Stimulated activated naive CD8-positive, alpha-beta T cell treated with anti-CD3 and anti-CD28 coated beads, Interleukin-15, amount 100 ng/mL, for 72 hours (primary cell): ENCODE measurements at regions not wholly inside any gene's neighbourhood (a gene's known extent, or its start where the extent isn't known, plus 50 kb on each side); places are given as distances from the start of the nearest gene placed in this dataset.

Experiments used
- ATAC-seq: fragments of 150-1000 bp; cut with Tn5 transposase; 2 replicates; pipeline ENCODE4 v1.10.0; 2021; ENCODE audit warnings: mild to moderate bottlenecking, moderate library complexity
- DNase-seq, 2 donors: peaks; one replicate each; pipeline ENCODE4 v3.0.0; 2021 to 2022
- H3K27ac Mint-ChIP-seq, 2 donors: one replicate each; pipeline ENCODE4 v1.8.0; 2022; ENCODE audit warnings: mild to moderate bottlenecking in 2 of 2, mixed read lengths in 2 of 2, moderate library complexity in 2 of 2
- H3K27me3 Mint-ChIP-seq: one replicate; pipeline ENCODE4 v1.8.0; 2022; ENCODE audit warnings: mixed read lengths
- H3K4me1 Mint-ChIP-seq: one replicate; pipeline ENCODE4 v1.8.0; 2022; ENCODE audit warnings: mild to moderate bottlenecking, mixed read lengths
- H3K4me3 Mint-ChIP-seq, 2 donors: one replicate each; pipeline ENCODE4 v1.8.0; 2022; ENCODE audit warnings: mild to moderate bottlenecking in 2 of 2, mixed read lengths in 2 of 2, moderate library complexity in 1 of 2
- H3K9me3 Mint-ChIP-seq, 2 donors: one replicate each; pipeline ENCODE4 v1.8.0; 2022; ENCODE audit warnings: mixed read lengths in 2 of 2

DNA sequence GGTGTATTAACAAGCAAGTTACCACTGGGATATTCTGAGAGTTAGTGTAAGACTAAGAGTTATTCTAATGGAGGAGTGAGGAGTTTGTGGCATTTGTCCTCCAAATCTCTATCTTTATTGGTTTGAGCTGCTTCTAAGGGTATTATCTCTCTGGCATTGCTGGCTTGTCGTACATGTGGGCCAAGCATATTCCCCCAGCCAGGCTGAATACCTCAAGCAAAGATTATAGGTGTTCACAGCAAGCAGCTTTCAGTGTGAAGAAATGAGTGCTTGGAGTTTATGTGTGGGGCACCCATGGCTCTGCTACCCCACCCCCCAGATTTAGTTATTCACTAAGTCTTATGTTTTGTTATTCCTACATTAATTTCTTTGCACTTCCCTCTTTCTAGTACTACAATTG lies 193.6 kb upstream of the FANCL start:
- Mint-ChIP-seq H3K27me3 (peaks cover 22% of the 10 kb centered on the region), H3K4me3 (no peak overlapping the region), H3K27ac (no peak overlapping the region), H3K9me3 (no peaks in the 10 kb centered on the region), H3K4me1 (no peaks in the 10 kb centered on the region)
- no peak for DNase-seq
- ATAC-seq, result no peak

DNA sequence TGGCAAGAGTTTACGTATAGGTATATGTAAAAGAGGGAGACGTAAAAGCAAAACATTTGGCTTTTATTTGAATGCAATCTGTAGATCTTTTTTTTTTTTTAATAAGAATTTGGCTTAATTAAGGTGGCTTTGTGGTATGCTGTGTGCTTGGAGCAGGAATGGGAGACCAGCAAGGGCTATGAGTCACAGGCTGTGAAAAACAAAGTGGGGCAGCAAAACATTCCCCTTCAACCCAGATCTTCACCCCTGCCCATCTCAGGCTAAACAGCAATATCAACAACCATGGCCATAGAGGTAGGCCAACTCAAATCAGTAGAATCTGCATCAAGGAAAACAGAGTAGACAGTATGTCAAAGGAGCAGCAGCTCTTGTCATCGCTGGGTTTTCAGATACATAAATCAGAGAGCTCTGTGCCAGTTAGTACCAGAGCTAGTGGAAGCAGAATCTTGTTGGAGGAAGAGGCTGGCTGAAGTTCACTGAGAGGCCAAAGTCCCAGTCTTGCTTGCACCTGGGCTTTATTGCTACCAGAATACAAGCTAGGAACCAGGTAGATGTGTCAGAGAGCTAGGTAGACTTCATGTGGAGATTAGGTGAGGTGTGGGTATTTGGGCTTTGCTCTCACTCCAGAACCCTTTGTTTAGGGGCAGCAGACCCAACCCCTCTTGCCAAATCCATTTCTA lies 191.5 kb upstream of the FANCL start:
- ATAC-seq (no peak), DNase-seq (no peak)
- peaks cover 37% of the 10 kb centered on the region for H3K27me3 Mint-ChIP-seq
- no peak overlapping the region for H3K27ac Mint-ChIP-seq
- peaks cover 9% of the 10 kb centered on the region for H3K4me1 Mint-ChIP-seq
- H3K9me3 Mint-ChIP-seq, result no peaks in the 10 kb centered on the region
- H3K4me3 Mint-ChIP-seq, result no peak overlapping the region

DNA sequence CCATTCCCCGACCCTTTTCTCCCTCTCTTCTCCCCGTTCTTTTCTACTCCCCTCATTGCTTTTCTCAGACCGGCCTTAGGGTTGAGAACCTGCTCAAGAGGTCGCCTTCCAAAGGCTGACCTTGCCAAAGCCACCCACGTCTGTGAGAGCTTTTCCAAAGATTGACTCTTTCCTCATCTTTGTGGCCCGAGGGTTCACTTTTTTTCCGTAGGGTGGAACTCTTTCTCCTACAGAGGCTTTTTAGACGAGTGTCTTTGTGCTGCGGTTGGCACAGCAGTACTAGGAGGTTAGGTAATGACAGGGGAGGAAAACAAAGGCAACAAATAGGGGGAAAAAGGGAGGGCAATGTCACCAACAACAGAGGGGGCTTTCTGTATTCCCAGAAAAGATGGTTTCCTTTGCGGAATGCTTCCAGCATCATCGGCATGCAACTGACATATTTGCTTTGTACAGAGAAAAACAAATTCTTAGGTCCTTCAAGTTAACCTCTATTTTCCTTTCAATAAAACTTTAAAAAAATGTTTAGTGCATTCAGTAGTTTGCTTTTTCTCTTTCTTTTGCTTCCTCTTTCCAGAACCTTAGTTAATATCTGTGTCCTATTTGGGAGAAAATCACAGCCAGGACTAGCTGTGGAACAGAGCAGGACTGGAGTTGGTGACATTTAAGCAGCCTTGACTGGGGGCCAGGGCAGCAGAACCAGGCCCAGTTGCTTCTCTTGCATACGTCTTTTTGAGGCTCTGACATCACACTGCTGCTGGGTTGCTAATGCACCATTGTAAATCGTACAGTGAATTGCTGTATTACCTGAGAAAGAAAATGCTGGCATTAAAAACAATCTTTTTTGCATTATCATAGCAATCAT lies 188.1 kb upstream of the FANCL start:
- Mint-ChIP-seq H3K27ac (no peak overlapping the region), H3K9me3 (no peaks in the 10 kb centered on the region), H3K4me1 (peaks cover 12% of the 10 kb centered on the region), H3K4me3 (peak overlapping the region; percentile 61 to 82), H3K27me3 (peaks cover 46% of the 10 kb centered on the region)
- ATAC-seq (no peak), DNase-seq (no peak)

DNA sequence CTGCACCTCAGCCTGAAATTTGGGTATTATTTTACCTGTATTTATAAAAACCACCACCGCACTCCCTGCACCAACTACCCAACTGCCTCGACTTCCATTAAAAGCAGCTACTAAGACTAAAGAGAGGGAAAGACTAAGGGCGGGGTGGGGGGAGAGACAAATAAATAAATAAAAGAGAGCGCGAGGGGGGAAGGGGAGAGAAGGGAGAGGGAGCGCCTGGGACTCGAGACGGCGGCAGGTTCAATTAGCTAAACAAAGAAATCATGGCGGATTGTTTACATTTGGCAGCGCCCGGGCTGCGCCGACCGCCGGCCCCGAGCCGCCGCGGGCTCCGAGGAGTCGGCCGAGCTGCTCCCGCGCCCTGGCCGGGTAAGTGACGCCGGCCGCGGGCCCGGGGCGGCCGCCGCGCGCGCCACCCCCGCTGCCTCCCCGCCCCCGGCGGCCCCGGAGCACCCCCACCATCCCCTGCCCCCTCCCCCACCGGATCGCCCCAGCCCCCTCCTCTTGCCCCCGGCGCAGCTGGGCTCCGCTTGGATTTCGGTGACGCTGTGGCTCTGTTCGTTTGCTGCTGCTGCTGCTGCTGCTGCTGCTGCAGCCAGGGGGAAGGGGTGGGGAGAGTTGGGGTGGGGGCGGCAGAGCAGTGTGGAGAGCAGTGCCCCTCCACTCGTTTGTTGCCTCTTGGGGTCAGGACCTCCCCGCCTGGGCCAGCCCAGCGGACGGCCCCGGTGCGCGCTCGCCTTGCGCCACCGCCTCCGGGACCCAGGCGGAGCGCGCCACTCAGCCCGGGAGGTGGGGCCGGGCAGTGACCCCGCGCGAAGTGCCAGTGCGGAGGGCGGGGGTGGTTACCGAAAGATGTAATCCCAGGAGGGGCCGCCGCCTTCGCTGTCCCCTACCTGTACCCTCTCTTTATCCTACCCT lies 187.2 kb upstream of the FANCL start:
- peak; percentile 64 for ATAC-seq
- H3K27me3 Mint-ChIP-seq, result peaks cover 46% of the 10 kb centered on the region
- H3K9me3 Mint-ChIP-seq, result no peaks in the 10 kb centered on the region
- DNase-seq, result no peak
- H3K4me1 Mint-ChIP-seq, result peaks cover 12% of the 10 kb centered on the region
- H3K27ac Mint-ChIP-seq, result no peak overlapping the region
- H3K4me3 Mint-ChIP-seq, result peak overlapping the region; percentile 78 to 82

DNA sequence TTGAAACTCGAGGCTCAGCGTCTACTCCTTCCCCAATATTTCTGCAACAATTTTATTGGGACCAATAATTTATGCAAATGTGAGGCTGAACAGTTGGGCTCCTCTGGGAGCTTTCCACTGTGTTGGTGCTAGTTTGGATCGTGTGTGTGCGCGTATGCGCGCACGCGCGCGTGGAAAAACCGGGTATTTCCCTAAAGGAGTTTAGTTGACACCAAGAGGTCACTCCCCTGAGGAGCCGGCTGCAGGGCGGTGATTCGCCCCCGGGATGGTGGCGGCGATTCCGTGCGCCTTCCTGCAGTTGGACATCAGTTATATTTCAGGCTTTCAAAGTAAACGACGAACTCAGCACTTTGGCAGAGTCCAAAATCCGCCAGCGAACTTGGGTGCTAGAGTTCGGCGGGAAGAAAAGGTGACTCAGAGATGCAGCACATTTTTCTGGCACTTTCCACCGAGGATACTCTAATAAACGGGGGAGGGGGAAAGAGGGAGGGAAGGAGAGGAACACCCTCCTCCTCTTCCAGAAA lies 186.5 kb upstream of the FANCL start:
- no peak for ATAC-seq
- H3K27ac Mint-ChIP-seq, result no peak overlapping the region

DNA sequence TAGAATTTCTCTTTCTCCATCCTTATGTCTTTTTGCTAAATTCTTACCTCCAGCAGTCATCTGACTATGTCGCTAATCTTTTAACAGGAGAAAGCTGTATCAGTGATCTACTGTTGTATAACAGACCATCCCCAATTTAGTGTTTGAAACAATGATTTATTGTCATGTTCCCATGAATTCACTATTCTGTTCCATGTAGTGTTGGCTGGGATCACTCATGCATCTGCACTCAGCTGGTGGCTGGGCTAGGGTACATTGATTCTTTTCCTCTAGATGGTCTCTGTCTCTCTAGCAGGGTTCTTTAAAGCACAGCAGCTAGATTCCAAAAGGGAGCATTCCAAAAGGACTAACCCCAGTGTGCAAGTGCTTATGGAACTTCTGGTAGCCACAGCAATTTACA lies 184.2 kb upstream of the FANCL start:
- Mint-ChIP-seq H3K27ac (no peak overlapping the region), H3K4me1 (peaks cover 12% of the 10 kb centered on the region), H3K9me3 (no peaks in the 10 kb centered on the region), H3K27me3 (peaks cover 54% of the 10 kb centered on the region), H3K4me3 (no peak overlapping the region)
- DNase-seq (no peak), ATAC-seq (no peak)

More for the DNA sequence above, 186.5 kb upstream of the FANCL start:
- H3K27me3 Mint-ChIP-seq, result peaks cover 46% of the 10 kb centered on the region
- no peak for DNase-seq
- H3K4me1 Mint-ChIP-seq, result peaks cover 12% of the 10 kb centered on the region
- H3K4me3 Mint-ChIP-seq, result peak overlapping the region; percentile 78 to 80
- no peaks in the 10 kb centered on the region for H3K9me3 Mint-ChIP-seq

DNA sequence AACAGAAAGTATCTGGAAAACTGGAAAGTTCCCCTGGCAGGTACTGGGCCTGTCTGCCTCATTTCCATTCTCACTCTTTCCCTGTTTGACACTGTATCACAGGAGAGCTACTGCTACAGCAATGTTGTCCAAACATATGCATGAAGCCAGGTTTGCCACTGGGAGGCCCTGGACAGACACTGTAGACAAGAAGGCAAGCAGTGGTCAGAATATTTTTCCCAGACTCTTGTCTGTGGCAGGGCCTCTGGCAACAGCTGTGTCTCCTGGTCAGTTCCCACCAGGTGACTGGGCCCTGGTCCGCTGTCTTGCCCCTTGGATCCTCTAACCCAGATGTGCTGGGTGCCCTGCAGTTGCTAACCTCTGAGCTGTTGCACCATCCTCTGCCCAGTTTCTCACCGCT lies 178.9 kb upstream of the FANCL start:
- H3K4me3 Mint-ChIP-seq, result no peak overlapping the region
- DNase-seq, result no peak
- H3K9me3 Mint-ChIP-seq, result no peaks in the 10 kb centered on the region
- H3K27me3 Mint-ChIP-seq, result peaks cover 7% of the 10 kb centered on the region
- no peak for ATAC-seq
- H3K27ac Mint-ChIP-seq, result no peak overlapping the region
- H3K4me1 Mint-ChIP-seq, result no peaks in the 10 kb centered on the region

DNA sequence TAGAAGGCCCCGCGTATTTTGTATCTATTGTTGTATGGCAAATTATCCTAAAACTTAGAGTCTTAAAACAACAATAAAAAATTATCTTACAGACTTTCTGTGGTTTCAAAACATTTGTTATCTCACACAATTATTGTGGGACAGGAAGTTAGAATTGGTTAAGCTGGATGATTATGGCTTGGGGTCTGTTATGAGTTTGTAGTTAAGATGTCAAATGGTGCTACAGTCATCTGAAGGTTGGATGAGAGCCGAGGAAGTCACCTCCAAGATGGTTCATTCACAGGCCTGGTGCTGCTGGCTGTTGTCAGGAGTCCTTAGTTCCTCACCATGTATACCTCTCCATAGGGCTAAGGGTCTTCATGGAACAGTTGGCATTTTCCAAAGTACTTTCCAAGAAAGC lies 175.6 kb upstream of the FANCL start:
- peaks cover 7% of the 10 kb centered on the region for H3K27me3 Mint-ChIP-seq
- H3K27ac Mint-ChIP-seq, result no peak overlapping the region
- H3K4me3 Mint-ChIP-seq, result no peak overlapping the region
- ATAC-seq, result no peak
- no peaks in the 10 kb centered on the region for H3K4me1 Mint-ChIP-seq
- H3K9me3 Mint-ChIP-seq, result no peaks in the 10 kb centered on the region
- no peak for DNase-seq

DNA sequence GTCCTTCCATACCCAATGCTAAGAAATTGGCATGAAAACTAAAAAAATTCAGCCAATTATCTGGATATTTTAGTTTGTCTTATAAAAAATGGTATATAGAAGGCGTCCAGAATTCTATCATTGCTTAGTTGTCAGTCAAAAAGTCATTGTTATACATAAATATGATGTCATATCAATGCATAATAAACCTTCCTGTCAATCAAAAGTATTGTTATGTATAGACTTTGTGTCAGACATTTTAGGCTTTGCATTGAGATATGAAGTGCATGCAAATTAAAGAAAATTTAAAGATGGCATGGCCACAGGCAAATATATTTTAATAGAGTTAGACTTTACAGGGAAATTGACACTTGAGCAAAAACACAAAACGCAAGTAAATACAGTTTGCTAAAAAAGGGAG lies 173.4 kb upstream of the FANCL start:
- H3K9me3 Mint-ChIP-seq, result no peaks in the 10 kb centered on the region
- ATAC-seq, result no peak
- H3K4me3 Mint-ChIP-seq, result no peak overlapping the region
- no peak overlapping the region for H3K27ac Mint-ChIP-seq
- H3K4me1 Mint-ChIP-seq, result no peaks in the 10 kb centered on the region
- no peaks in the 10 kb centered on the region for H3K27me3 Mint-ChIP-seq
- DNase-seq, result no peak

DNA sequence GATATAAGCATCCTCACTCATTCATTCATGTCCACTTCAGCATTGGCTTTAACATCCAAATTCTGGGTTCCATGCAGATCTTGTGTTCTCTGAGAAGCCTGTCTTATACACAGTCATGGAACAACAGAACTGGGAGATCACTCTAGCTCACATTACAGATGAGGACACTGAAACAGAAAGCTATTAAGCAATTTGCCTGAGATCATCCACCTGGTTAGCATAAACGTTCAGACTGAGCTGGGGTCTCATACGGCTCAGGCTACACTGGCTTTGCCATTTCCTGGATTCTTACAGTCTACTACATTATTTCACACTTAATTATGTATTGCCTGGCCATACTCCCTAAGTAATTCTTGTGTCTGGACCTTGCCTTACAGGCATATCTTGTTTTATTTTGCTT lies 169.4 kb upstream of the FANCL start:
- Mint-ChIP-seq H3K27ac (no peak overlapping the region), H3K27me3 (no peaks in the 10 kb centered on the region), H3K4me3 (no peak overlapping the region), H3K9me3 (no peaks in the 10 kb centered on the region), H3K4me1 (no peaks in the 10 kb centered on the region)
- no peak for ATAC-seq
- no peak for DNase-seq

DNA sequence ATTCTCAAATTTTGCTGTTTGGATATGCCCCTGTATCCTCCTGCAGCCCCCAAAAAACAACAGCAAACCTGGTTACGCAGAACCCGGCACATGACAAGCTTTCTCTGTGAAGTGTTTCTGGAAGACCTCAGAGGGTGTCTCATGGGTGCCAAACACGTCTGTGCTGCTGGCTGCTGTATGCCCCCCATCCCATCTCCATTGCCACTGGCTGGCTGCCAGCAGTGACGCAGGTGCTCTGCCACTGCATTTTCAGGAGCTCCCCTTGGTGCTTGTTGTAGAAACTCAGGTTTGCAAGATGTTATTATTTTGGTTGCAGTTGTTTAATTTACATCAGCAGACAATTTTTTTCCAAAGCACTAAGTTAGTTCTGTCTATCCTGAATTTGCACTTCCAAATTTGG lies 166.4 kb upstream of the FANCL start:
- no peak overlapping the region for H3K27ac Mint-ChIP-seq

DNA sequence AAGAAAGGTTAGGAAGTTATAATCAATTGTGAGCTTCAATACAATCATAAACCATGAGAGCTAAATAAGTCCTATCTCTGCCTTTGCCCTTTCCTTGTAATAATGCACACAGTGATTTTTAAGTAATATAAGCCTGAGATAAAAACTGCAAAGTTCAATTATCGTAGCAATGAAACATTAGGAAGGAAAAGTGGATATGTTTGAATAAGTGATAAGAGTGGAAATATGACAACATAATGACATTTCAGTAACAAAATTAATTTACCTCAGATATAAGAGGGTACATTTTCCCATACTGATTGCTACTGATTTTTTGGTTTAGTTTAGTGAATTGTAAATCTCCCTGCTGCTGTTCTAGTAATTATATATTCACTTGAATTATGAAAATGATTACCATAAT lies 164.2 kb upstream of the FANCL start:
- DNase-seq (no peak), ATAC-seq (no peak)
- Mint-ChIP-seq H3K9me3 (no peaks in the 10 kb centered on the region), H3K4me1 (no peaks in the 10 kb centered on the region), H3K4me3 (no peak overlapping the region), H3K27ac (no peak overlapping the region), H3K27me3 (peaks cover 7% of the 10 kb centered on the region)

More for the DNA sequence above, 166.4 kb upstream of the FANCL start:
- no peak for DNase-seq
- no peaks in the 10 kb centered on the region for H3K9me3 Mint-ChIP-seq
- H3K4me1 Mint-ChIP-seq, result no peaks in the 10 kb centered on the region
- no peak for ATAC-seq
- peaks cover 7% of the 10 kb centered on the region for H3K27me3 Mint-ChIP-seq
- no peak overlapping the region for H3K4me3 Mint-ChIP-seq

DNA sequence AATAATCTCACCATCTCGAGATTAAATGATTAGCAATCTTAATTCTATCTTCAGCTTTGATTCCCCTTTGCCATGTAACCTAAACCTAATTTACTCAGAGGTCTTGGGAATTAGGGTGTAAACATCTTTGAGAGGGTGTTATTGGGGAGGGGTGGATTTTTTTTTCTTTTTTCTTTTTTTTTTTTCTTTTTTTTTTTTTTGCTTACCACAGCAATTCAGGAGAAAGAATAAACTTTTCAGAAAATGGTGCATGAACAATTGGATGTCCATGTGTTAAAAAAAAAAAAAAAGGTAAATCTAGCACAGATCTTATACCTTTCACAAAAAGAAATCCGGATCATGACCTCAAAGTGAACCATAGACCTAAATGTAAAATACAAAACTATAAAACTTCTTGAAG lies 160.8 kb upstream of the FANCL start:
- Mint-ChIP-seq H3K4me1 (no peaks in the 10 kb centered on the region), H3K27me3 (peaks cover 8% of the 10 kb centered on the region)
- ATAC-seq, result no peak

DNA sequence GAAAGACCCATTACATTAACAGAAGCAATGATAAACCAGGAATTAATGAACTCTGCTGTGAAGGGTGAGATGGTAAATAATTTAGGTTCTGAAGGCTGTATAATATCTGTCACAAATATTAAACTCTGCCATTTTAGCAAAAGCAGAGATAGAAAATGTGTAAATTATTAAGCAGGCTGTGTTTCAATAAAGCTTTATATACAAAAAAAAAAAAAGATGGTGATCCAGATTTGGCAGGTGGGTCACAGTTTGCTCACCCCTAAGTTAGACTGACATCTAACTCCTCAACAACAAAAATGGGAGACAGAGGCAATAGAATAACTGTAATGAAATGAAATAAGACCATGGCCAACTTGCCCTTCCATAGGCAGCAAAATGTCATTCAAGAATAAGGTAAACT lies 157.3 kb upstream of the FANCL start:
- DNase-seq (no peak), ATAC-seq (no peak)
- Mint-ChIP-seq H3K27ac (no peak overlapping the region), H3K4me1 (no peaks in the 10 kb centered on the region), H3K27me3 (peaks cover 25% of the 10 kb centered on the region), H3K9me3 (no peaks in the 10 kb centered on the region), H3K4me3 (no peak overlapping the region)

More for the DNA sequence above, 160.8 kb upstream of the FANCL start:
- Mint-ChIP-seq H3K9me3 (no peaks in the 10 kb centered on the region), H3K27ac (no peak overlapping the region), H3K4me3 (no peak overlapping the region)
- DNase-seq, result no peak

DNA sequence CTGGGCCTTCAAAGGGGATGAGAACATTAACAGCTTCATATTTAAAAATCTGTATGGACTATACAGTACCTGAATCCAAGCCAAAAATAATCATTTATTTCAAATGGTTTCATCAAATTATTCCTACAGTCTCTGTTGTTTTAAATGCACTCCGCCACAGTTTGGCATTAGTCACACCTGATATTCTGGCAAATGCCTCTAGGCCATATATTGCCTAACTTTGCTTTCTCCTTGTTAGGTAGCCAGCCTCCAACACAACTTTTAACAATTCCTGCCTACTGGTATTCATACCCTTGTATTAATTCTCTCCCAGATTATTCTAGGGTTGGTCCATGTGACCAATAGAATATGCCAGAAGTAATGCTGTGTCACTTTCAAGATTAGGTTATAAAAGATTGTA lies 146.6 kb upstream of the FANCL start:
- Mint-ChIP-seq H3K4me3 (no peak overlapping the region), H3K27ac (no peak overlapping the region), H3K9me3 (peaks cover 0 to 7% of the 10 kb centered on the region in 2 donors), H3K4me1 (no peaks in the 10 kb centered on the region), H3K27me3 (no peaks in the 10 kb centered on the region)
- ATAC-seq (no peak), DNase-seq (no peak)
